IPS-20b (cell line): ENCODE measurements at regions not wholly inside any gene's neighbourhood (a gene's known extent, or its start where the extent isn't known, plus 50 kb on each side); places are given as distances from the start of the nearest gene placed in this dataset.

Source experiments
- H3K27ac ChIP-seq: one replicate; pipeline ENCODE4 v1.5.1; 2013; ENCODE audit warnings: low read length
- H3K27me3 ChIP-seq: 2 replicates; pipeline ENCODE4 v1.6.1; 2013; ENCODE audit warnings: mild to moderate bottlenecking, low read length, inconsistent platforms; ENCODE audit not compliant: insufficient read depth
- H3K36me3 ChIP-seq: 2 replicates; pipeline ENCODE4 v1.6.1; 2013; ENCODE audit warnings: low read depth, mild to moderate bottlenecking, inconsistent platforms, low read length, moderate library complexity; ENCODE audit not compliant: insufficient read depth
- H3K4me1 ChIP-seq: 2 replicates; pipeline ENCODE4 v1.6.1; 2013; ENCODE audit warnings: mild to moderate bottlenecking, control low read depth, inconsistent platforms, low read length, moderate library complexity; ENCODE audit not compliant: insufficient read depth
- H3K4me3 ChIP-seq: 2 replicates; pipeline ENCODE4 v1.5.1; 2013; ENCODE audit warnings: mild to moderate bottlenecking, low read length, inconsistent platforms
- H3K9ac ChIP-seq: 2 replicates; pipeline ENCODE4 v1.6.1; 2013; ENCODE audit warnings: low read depth, mild to moderate bottlenecking, inconsistent platforms, low read length, moderate library complexity
- H3K9me3 ChIP-seq: 2 replicates; pipeline ENCODE4 v1.6.1; 2013; ENCODE audit warnings: mild to moderate bottlenecking, low read depth, low read length, inconsistent platforms; ENCODE audit not compliant: insufficient read depth

- Histone ChIP-seq H3K4me1 (no peaks in the 10 kb centered on the region), H3K27ac (no peak overlapping the region), H3K9ac (no peak overlapping the region), H3K4me3 (no peak overlapping the region), H3K36me3 (no peaks in the 10 kb centered on the region), H3K9me3 (no peaks in the 10 kb centered on the region), H3K27me3 (no peaks in the 10 kb centered on the region)
Observed at GRCh38 chr4:133450813-133451212, 301.7 kb downstream of the PCDH10 start.

GRCh38 chr4:133440404-133440803 is 291.3 kb downstream of the PCDH10 start:
- H3K36me3 ChIP-seq: no peaks in the 10 kb centered on the region
- no peak overlapping the region for H3K27ac ChIP-seq
- H3K4me1 ChIP-seq: no peaks in the 10 kb centered on the region
- no peak overlapping the region for H3K9ac ChIP-seq
- no peaks in the 10 kb centered on the region for H3K27me3 ChIP-seq
- no peak overlapping the region for H3K4me3 ChIP-seq
- H3K9me3 ChIP-seq: no peaks in the 10 kb centered on the region

GRCh38 chr4:133439830-133440229 is 290.7 kb downstream of the PCDH10 start:
- H3K4me1 ChIP-seq: no peaks in the 10 kb centered on the region
- H3K9ac ChIP-seq: no peak overlapping the region
- H3K27me3 ChIP-seq: no peaks in the 10 kb centered on the region
- H3K36me3 ChIP-seq: no peaks in the 10 kb centered on the region
- H3K27ac ChIP-seq: no peak overlapping the region
- H3K4me3 ChIP-seq: no peak overlapping the region
- H3K9me3 ChIP-seq: no peaks in the 10 kb centered on the region

GRCh38 chr4:133424605-133425004 is 275.5 kb downstream of the PCDH10 start:
- Histone ChIP-seq H3K9ac (no peak overlapping the region), H3K27ac (no peak overlapping the region), H3K4me1 (no peaks in the 10 kb centered on the region), H3K9me3 (no peaks in the 10 kb centered on the region), H3K27me3 (no peaks in the 10 kb centered on the region), H3K4me3 (no peak overlapping the region), H3K36me3 (no peaks in the 10 kb centered on the region)

- Histone ChIP-seq H3K36me3 (no peaks in the 10 kb centered on the region), H3K9ac (no peak overlapping the region), H3K9me3 (no peaks in the 10 kb centered on the region), H3K4me1 (no peaks in the 10 kb centered on the region), H3K4me3 (no peak overlapping the region), H3K27ac (no peak overlapping the region), H3K27me3 (no peaks in the 10 kb centered on the region)
Observed at GRCh38 chr4:133403913-133404312, 254.8 kb downstream of the PCDH10 start.

- Histone ChIP-seq H3K27ac (no peak overlapping the region), H3K9me3 (no peaks in the 10 kb centered on the region), H3K4me1 (no peaks in the 10 kb centered on the region), H3K36me3 (no peaks in the 10 kb centered on the region), H3K27me3 (no peaks in the 10 kb centered on the region), H3K4me3 (no peak overlapping the region), H3K9ac (no peak overlapping the region)
Observed at GRCh38 chr4:133402616-133403015, 253.5 kb downstream of the PCDH10 start.

- no peak overlapping the region for H3K4me3 ChIP-seq
- H3K4me1 ChIP-seq: peaks cover 4% of the 10 kb centered on the region; the same call in 1 of the 2 replicates
- no peaks in the 10 kb centered on the region for H3K27me3 ChIP-seq
- H3K9ac ChIP-seq: no peak overlapping the region
- no peak overlapping the region for H3K27ac ChIP-seq
- no peaks in the 10 kb centered on the region for H3K9me3 ChIP-seq
- no peaks in the 10 kb centered on the region for H3K36me3 ChIP-seq
Observed at GRCh38 chr4:133394971-133395627, 246.0 kb downstream of the PCDH10 start.

GRCh38 chr4:133390198-133390855 is 241.2 kb downstream of the PCDH10 start:
- Histone ChIP-seq H3K9ac (no peak overlapping the region), H3K9me3 (no peaks in the 10 kb centered on the region), H3K36me3 (no peaks in the 10 kb centered on the region), H3K27me3 (no peaks in the 10 kb centered on the region), H3K4me1 (peaks cover 7% of the 10 kb centered on the region; the same call in 1 of the 2 replicates), H3K27ac (no peak overlapping the region), H3K4me3 (no peak overlapping the region)

- Histone ChIP-seq H3K4me3 (no peak overlapping the region), H3K9ac (no peak overlapping the region), H3K27ac (no peak overlapping the region), H3K36me3 (no peaks in the 10 kb centered on the region), H3K4me1 (peaks cover 7% of the 10 kb centered on the region; the same call in 1 of the 2 replicates), H3K27me3 (no peaks in the 10 kb centered on the region), H3K9me3 (no peaks in the 10 kb centered on the region)
Observed at GRCh38 chr4:133389029-133389428, 239.9 kb downstream of the PCDH10 start.

- H3K36me3 ChIP-seq: no peaks in the 10 kb centered on the region
- no peaks in the 10 kb centered on the region for H3K9me3 ChIP-seq
- H3K4me1 ChIP-seq: peaks cover 5% of the 10 kb centered on the region; the same call in 1 of the 2 replicates
- H3K27ac ChIP-seq: no peak overlapping the region
- H3K4me3 ChIP-seq: no peak overlapping the region
- H3K9ac ChIP-seq: no peak overlapping the region
- H3K27me3 ChIP-seq: no peaks in the 10 kb centered on the region
Observed at GRCh38 chr4:133385161-133385954, 236.3 kb downstream of the PCDH10 start.

GRCh38 chr4:133379681-133380438 is 230.8 kb downstream of the PCDH10 start:
- H3K9me3 ChIP-seq: no peaks in the 10 kb centered on the region
- no peaks in the 10 kb centered on the region; the same call in 1 of the 2 replicates for H3K4me1 ChIP-seq
- H3K9ac ChIP-seq: no peak overlapping the region
- no peak overlapping the region for H3K4me3 ChIP-seq
- no peaks in the 10 kb centered on the region for H3K36me3 ChIP-seq
- H3K27ac ChIP-seq: no peak overlapping the region
- no peaks in the 10 kb centered on the region for H3K27me3 ChIP-seq
